WTC11 (cell line): ENCODE measurements at regions not wholly inside any gene's neighbourhood (a gene's known extent, or its start where the extent isn't known, plus 50 kb on each side); places are given as distances from the start of the nearest gene placed in this dataset.

Experiments
- ATAC-seq: fragments of 200-7000 bp; cut with Tn5 transposase; 2 replicates; pipeline ENCODE4 v1.10.0; 2021; ENCODE audit warnings: mild to moderate bottlenecking, moderate library complexity
- CTCF ChIA-PET: fragments of 300-600 bp; sonication (Branson Sonifier 250); formaldehyde crosslinking; loops from one replicate; lab custom pipeline; 2021; ENCODE audit warnings: antibody characterized with exemption; lab: Charles Lee
- POLR2A ChIA-PET: fragments of 350-600 bp; sonication (Branson Sonifier 250); formaldehyde crosslinking; loops from one replicate; lab custom pipeline; 2021; ENCODE audit warnings: antibody characterized with exemption; lab: Charles Lee
- DNase-seq: peaks from one replicate; pipeline ENCODE4 v3.0.0; 2021; ENCODE audit warnings: low spot score
- H3K27ac Mint-ChIP-seq: 2 replicates; pipeline ENCODE4 v1.8.0; 2021; ENCODE audit warnings: mixed read lengths
- H3K27me3 Mint-ChIP-seq: 2 replicates; pipeline ENCODE4 v1.8.0; 2021; ENCODE audit warnings: low read depth, mild to moderate bottlenecking, moderate library complexity, mixed read lengths
- H3K36me3 Mint-ChIP-seq: 2 replicates; pipeline ENCODE4 v1.8.0; 2021; ENCODE audit warnings: mixed read lengths
- H3K4me1 Mint-ChIP-seq: 2 replicates; pipeline ENCODE4 v1.8.0; 2022; ENCODE audit warnings: mixed read lengths
- H3K4me3 Mint-ChIP-seq: 2 replicates; pipeline ENCODE4 v1.8.0; 2021; ENCODE audit warnings: mild to moderate bottlenecking, moderate library complexity, mixed read lengths
- H3K9me3 Mint-ChIP-seq: 2 replicates; pipeline ENCODE4 v1.8.0; 2021; ENCODE audit warnings: mixed read lengths
- ATF2 ChIP-seq: sonication (generic); formaldehyde crosslinking; IDR thresholded peaks from 2 replicates; pipeline ENCODE4 v1.8.1; 2022; ENCODE audit warnings: low read depth, missing genetic modification reagents, borderline replicate concordance
- CREB1 ChIP-seq: sonication (generic); formaldehyde crosslinking; IDR thresholded peaks from 2 replicates; pipeline ENCODE4 v1.8.0; 2023; ENCODE audit warnings: mild to moderate bottlenecking, missing genetic modification reagents
- E2F1 ChIP-seq: sonication (generic); formaldehyde crosslinking; IDR thresholded peaks from 2 replicates; pipeline ENCODE4 v1.8.0; 2022; ENCODE audit warnings: mild to moderate bottlenecking, missing genetic modification reagents
- E2F4 ChIP-seq: sonication (generic); formaldehyde crosslinking; IDR thresholded peaks from 2 replicates; pipeline ENCODE4 v1.8.1; 2022; ENCODE audit warnings: low read depth, mild to moderate bottlenecking, moderate library complexity, missing genetic modification reagents, borderline replicate concordance
- ERG ChIP-seq: fragments of 250-450 bp; sonication (Bioruptor Pico); IDR thresholded peaks from 2 replicates; pipeline ENCODE4 v1.8.0; 2021; ENCODE audit warnings: mild to moderate bottlenecking
- ESRRA ChIP-seq: sonication (generic); formaldehyde crosslinking; IDR thresholded peaks from 2 replicates; pipeline ENCODE4 v1.8.1; 2022; ENCODE audit warnings: mild to moderate bottlenecking, missing genetic modification reagents, borderline replicate concordance
- ETV6 ChIP-seq: sonication (generic); formaldehyde crosslinking; IDR thresholded peaks from 2 replicates; pipeline ENCODE4 v1.8.1; 2022; ENCODE audit warnings: mild to moderate bottlenecking, missing genetic modification reagents
- GABPB1 ChIP-seq: sonication (generic); formaldehyde crosslinking; IDR thresholded peaks from 2 replicates; pipeline ENCODE4 v1.8.1; 2023; ENCODE audit warnings: mild to moderate bottlenecking, missing genetic modification reagents
- HMGA2 ChIP-seq: fragments of 250-450 bp; sonication (Bioruptor Pico); IDR thresholded peaks from 2 replicates; pipeline ENCODE4 v1.4.0; 2021; ENCODE audit warnings: mild to moderate bottlenecking, moderate library complexity
- MXD4 ChIP-seq: fragments of 250-450 bp; sonication (Bioruptor Pico); IDR thresholded peaks from 2 replicates; pipeline ENCODE4 v1.8.0; 2021; ENCODE audit warnings: mild to moderate bottlenecking, moderate library complexity, borderline replicate concordance
- MYBL2 ChIP-seq: sonication (generic); formaldehyde crosslinking; IDR thresholded peaks from 2 replicates; pipeline ENCODE4 v1.8.1; 2023; ENCODE audit warnings: mild to moderate bottlenecking, moderate library complexity, missing genetic modification reagents
- NR3C1 ChIP-seq: sonication (generic); formaldehyde crosslinking; conservative IDR thresholded peaks from 2 replicates; pipeline ENCODE4 v1.8.1; 2023; ENCODE audit warnings: low read depth, mild to moderate bottlenecking, missing genetic modification reagents
- RELA ChIP-seq: sonication (generic); formaldehyde crosslinking; IDR thresholded peaks from 2 replicates; pipeline ENCODE4 v1.8.1; 2022; ENCODE audit warnings: missing genetic modification reagents, mild to moderate bottlenecking, borderline replicate concordance
- ZNF138 ChIP-seq: sonication (generic); formaldehyde crosslinking; conservative IDR thresholded peaks from 2 replicates; pipeline ENCODE4 v1.8.1; 2022; ENCODE audit warnings: mild to moderate bottlenecking, moderate library complexity, missing genetic modification reagents
- ZNF232 ChIP-seq: sonication (generic); formaldehyde crosslinking; IDR thresholded peaks from 2 replicates; pipeline ENCODE4 v1.8.0; 2022; ENCODE audit warnings: mild to moderate bottlenecking, missing genetic modification reagents
- ZNF263 ChIP-seq: sonication (generic); formaldehyde crosslinking; IDR thresholded peaks from 2 replicates; pipeline ENCODE4 v1.8.1; 2022; ENCODE audit warnings: low read depth, mild to moderate bottlenecking, moderate library complexity, missing genetic modification reagents
- ZNF281 ChIP-seq: sonication (generic); formaldehyde crosslinking; IDR thresholded peaks from 2 replicates; pipeline ENCODE4 v1.8.0; 2023; ENCODE audit warnings: mild to moderate bottlenecking, missing genetic modification reagents
- ZNF671 ChIP-seq: fragments of 250-450 bp; sonication (Bioruptor Pico); IDR thresholded peaks from 2 replicates; pipeline ENCODE4 v1.8.0; 2021; ENCODE audit warnings: mild to moderate bottlenecking
- TF ChIP-seq, protein P1 (sequence below): fragments of 250-450 bp; sonication (Bioruptor Pico); IDR thresholded peaks from 2 replicates; pipeline ENCODE4 v2.1.2; 2022; ENCODE audit warnings: mild to moderate bottlenecking, moderate library complexity
- TF ChIP-seq, protein P2 (sequence below): fragments of 200-600 bp; IDR thresholded peaks from 2 replicates; pipeline ENCODE4 v1.8.0; 2022; ENCODE audit warnings: antibody characterized with exemption

- peaks cover 5% of the 10 kb centered on the region; the same call in 1 of the 2 replicates for H3K9me3 Mint-ChIP-seq
- ChIA-PET POLR2A (no interaction called here), CTCF (interaction anchor here (1.1 to 1.8 kb wide), 3 partner anchors 13 to 79 kb away, joined by 3 to 16 read pairs (median 9); no protein-coding TSS in a partner anchor)
- no peaks in the 10 kb centered on the region for H3K27me3 Mint-ChIP-seq
- no peak overlapping the region for H3K27ac Mint-ChIP-seq
- DNase-seq (no peak), ATAC-seq (no peak)
- TF ChIP-seq GABPB1 (CRISPR knock-in tag), result no peak
- no peak for TF ChIP-seq MYBL2 (CRISPR knock-in tag)
- TF ChIP-seq NR3C1 (CRISPR knock-in tag), result no peak
- no peak for TF ChIP-seq MXD4
- TF ChIP-seq HMGA2 (CRISPR knock-in tag), result no peak
- TF ChIP-seq ZNF138 (CRISPR knock-in tag), result no peak
- TF ChIP-seq ESRRA (CRISPR knock-in tag), result no peak
- TF ChIP-seq RELA (CRISPR knock-in tag), result no peak
- TF ChIP-seq, protein P1, sequence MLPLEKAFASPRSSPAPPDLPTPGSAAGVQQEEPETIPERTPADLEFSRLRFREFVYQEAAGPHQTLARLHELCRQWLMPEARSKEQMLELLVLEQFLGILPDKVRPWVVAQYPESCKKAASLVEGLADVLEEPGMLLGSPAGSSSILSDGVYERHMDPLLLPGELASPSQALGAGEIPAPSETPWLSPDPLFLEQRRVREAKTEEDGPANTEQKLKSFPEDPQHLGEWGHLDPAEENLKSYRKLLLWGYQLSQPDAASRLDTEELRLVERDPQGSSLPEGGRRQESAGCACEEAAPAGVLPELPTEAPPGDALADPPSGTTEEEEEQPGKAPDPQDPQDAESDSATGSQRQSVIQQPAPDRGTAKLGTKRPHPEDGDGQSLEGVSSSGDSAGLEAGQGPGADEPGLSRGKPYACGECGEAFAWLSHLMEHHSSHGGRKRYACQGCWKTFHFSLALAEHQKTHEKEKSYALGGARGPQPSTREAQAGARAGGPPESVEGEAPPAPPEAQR (CRISPR knock-in tag), result no peak
- no peak for TF ChIP-seq ZNF232
- no peak for TF ChIP-seq CREB1
- TF ChIP-seq, protein P2, sequence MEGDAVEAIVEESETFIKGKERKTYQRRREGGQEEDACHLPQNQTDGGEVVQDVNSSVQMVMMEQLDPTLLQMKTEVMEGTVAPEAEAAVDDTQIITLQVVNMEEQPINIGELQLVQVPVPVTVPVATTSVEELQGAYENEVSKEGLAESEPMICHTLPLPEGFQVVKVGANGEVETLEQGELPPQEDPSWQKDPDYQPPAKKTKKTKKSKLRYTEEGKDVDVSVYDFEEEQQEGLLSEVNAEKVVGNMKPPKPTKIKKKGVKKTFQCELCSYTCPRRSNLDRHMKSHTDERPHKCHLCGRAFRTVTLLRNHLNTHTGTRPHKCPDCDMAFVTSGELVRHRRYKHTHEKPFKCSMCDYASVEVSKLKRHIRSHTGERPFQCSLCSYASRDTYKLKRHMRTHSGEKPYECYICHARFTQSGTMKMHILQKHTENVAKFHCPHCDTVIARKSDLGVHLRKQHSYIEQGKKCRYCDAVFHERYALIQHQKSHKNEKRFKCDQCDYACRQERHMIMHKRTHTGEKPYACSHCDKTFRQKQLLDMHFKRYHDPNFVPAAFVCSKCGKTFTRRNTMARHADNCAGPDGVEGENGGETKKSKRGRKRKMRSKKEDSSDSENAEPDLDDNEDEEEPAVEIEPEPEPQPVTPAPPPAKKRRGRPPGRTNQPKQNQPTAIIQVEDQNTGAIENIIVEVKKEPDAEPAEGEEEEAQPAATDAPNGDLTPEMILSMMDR, result no peak
- no peak for TF ChIP-seq ZNF281 (CRISPR knock-in tag)
- TF ChIP-seq ZNF263, result no peak
- TF ChIP-seq ETV6, result no peak
- TF ChIP-seq E2F1 (CRISPR knock-in tag), result no peak
- TF ChIP-seq E2F4 (CRISPR knock-in tag), result no peak
- no peak for TF ChIP-seq ATF2 (CRISPR knock-in tag)
- no peak for TF ChIP-seq ERG (CRISPR knock-in tag)
- TF ChIP-seq ZNF671 (CRISPR knock-in tag), result no peak
- H3K4me1 Mint-ChIP-seq, result peaks cover 11% of the 10 kb centered on the region
- no peak overlapping the region for H3K4me3 Mint-ChIP-seq
- H3K36me3 Mint-ChIP-seq, result no peaks in the 10 kb centered on the region
Measured at GRCh38 chr13:31057403-31058033, 104.2 kb downstream of the HSPH1 start.
